ENCODE measurements at regions not wholly inside any gene's neighbourhood (a gene's known extent, or its start where the extent isn't known, plus 50 kb on each side); places are given as distances from the start of the nearest gene placed in this dataset.

GRCh38 chr2:8094526-8094925 is 587.3 kb upstream of the ID2 start:
- TF ChIP-seq CTCF (IDR thresholded peaks at IDR 0.05; ENCODE audit: low read depth, low read length, poor library complexity, severe bottlenecking) (no peak), EZH2phosphoT487 (IDR thresholded peaks at IDR 0.05; ENCODE audit: borderline replicate concordance, low read length) (no peak)

All from DOHH2 (cell line).